ENCODE measurements at regions not wholly inside any gene's neighbourhood (a gene's known extent, or its start where the extent isn't known, plus 50 kb on each side); places are given as distances from the start of the nearest gene placed in this dataset.

DNA sequence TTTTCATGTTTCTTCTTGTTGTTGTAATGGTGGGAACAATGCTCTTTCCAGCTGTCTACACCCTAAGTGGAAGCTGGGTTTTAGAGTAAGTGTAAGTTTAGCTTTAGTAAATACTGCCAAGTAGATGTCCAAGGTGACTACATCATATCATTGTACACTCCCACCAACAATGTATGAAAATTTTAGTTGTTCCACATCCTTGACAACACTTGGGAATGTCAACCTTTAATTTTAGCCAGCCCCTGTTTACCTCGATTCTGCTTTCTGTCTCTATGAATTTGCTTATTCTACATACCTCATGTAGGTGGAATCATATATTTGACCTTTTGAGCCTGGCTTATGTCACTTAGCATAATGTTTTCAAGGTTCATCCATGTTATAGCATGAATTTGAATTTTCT is 93.0 kb downstream of the MTPAP start:
- no peak for DNase-seq (ENCODE audit: low spot score)

GRCh38 chr10:30254926-30255325 is 94.2 kb downstream of the MTPAP start:
- DNase-seq (ENCODE audit: low spot score), result no peak

- no peak for DNase-seq (ENCODE audit: low spot score)
These were observed 100.3 kb downstream of the MTPAP start for GRCh38 chr10:30248728-30249127.

DNA sequence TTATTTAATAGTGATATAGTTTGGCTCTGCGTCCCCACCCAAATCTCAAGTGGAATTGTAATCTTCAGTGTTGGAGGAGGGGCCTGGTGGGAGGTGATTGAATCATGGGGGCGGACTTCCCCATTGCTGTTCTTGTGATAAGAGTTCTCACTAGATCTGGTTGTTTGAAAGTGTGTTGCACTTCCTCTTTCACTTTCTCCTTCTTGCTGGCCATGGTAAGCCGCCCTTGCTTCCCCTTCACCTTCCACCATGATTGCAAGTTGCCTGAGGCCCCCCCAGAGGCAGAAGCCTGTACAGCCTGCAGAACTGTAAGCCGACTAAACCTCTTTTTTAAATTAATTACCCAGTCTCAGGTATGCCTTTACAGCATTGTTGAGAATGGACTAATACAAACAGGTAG is 101.4 kb downstream of the MTPAP start:
- DNase-seq (ENCODE audit: low spot score), result no peak

- no peak for DNase-seq (ENCODE audit: low spot score)
These were observed 107.5 kb downstream of the MTPAP start for GRCh38 chr10:30241422-30242110.

- no peak for DNase-seq (ENCODE audit: low spot score)
These were observed 110.2 kb downstream of the MTPAP start for GRCh38 chr10:30238836-30239235.

DNA sequence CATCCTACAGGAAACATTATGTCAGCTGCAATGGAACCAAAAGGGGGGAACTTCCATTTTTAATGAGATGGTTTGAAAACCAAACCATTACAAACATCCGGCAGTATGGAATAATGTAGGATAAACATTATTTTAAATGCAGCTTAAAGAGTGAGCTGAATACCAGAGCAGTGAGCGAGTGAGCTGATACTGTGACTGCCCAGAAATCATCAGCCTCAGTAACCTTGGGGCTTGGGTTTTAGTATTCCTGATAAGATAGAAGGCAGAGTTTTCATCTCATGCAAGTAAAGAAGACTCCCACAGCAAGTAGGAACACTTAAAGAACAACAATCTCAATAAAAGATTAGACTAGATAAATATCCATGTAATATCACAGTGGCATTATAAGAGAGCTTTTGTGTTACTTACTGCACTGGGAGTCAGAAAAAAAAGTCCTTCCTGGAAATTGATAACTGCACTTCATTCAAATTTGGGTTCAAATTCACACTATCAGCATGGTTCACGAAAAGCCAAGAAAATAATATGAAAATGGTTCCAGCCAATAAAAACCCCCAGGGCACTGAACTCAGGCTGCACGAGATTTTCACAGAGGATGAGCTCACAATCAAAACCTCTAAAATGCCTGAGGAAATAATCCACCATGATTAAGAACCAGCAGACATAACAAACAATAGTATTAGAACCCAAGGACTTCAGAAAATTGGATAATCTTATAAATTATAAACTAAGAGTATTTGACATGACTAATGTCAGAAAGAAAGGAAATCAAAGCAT is 115.7 kb downstream of the MTPAP start:
- no peak for DNase-seq (ENCODE audit: low spot score)

DNA sequence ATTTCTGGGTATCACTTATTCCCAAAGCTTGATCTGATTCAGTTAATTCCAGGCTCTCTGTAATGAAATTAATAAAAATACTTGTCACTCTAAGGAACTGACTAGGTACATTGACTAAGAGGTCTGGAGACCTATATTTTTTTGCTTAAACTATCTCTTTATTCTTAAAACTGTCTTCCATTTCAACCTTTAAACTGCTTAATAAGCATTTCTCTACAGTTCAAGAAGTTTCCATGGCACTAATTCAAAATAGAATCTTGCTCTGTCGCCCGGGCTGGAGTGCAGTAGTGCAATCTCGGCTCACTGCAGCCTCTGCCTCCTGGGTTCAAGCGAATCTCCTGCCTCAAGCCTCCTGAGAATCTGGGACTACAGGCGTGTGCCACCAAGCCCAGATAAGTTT is 117.4 kb downstream of the MTPAP start:
- DNase-seq (ENCODE audit: low spot score), result no peak

- DNase-seq (ENCODE audit: low spot score), result no peak
These were observed 117.9 kb downstream of the MTPAP start for GRCh38 chr10:30231071-30231652.

- no peak for DNase-seq (ENCODE audit: low spot score)
These were observed 119.5 kb downstream of the MTPAP start for GRCh38 chr10:30229536-30229935.

DNA sequence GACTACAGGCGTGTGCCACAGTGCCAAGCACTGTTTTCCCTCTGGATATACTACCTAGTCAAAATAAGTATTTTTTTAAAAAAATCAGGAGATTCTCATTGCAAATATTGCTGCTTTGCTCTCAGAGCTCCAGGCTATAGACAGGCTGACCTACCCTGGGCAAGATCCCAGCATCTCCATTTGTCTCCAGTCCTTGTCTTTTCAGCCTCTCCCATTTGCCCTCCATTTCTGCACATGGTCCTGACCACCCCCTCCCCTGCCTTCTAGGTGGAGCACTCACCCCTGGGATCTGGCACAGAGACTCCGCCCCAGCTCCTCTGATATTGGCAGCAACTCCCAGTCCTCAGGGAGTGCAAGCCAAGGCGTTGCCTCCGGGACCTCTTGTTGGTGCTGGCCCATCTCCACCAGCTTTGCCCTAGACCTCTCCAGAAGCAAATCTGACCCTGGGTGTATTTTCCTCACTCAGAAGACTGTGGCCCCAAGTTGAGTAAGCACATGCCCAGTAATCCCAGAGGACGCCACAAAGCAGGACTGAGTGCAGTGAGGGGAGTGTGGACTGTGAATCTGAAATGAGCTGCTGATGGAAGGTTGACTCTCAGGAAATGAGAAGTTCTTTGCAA is 120.6 kb downstream of the MTPAP start:
- DNase-seq (ENCODE audit: low spot score), result no peak

GRCh38 chr10:30227481-30227880 is 121.6 kb downstream of the MTPAP start:
- DNase-seq (ENCODE audit: low spot score), result no peak

DNA sequence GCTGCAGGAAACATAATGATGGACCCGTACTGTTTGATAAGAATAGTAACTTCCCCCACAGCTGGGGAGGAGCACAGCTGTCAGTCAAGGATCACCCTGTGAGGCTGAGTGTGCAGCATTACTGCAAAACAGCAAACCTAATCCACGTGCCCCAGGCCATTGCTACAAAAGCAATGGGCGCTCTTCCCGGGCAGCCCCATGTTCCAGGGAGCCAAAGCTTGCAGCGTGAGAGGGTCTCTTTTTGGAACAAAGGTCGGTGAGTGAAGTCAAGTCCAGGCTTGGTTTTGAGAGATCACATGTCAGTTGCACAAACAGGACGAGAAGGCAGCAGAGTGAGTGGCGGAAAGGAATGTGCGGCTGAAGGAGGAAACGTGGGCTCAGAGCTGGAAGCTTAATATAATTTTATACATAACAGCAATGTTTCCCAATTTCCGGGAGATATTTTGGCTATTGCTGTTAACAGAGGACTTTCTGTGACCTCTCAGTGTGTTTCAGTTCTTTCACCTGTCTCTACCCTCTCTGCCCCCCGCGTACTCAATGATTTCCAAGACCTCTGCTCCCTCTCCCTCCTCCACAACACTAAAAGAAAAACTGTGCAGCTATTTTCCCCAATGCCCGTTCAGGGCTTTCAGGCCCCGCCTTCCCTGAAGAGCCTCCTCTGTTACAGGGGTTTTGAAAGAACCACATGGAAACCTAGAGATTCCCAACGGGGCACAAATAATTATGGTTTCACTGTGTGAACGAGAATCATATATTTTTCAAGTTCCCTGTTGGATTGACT is 128.9 kb downstream of the MTPAP start:
- DNase-seq (ENCODE audit: low spot score), result no peak

DNA sequence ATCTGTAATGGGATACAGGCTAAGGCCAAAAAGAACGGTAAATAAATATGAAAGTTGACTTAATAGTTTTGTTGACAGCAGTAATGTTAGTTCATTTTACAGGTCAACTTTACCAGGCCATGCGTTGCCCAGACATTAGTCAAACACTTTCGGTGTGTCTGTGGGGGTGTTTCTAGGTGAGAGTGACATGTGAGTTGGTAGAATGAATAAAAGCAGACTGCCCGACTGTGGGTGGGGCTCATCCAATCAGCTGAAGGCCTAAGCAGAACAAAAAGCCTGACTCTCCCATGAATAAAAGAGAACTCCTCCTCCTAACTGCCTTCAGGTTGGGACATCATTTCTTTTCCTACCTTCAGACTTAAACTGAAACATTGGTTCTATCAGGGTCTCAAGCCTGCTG is 132.3 kb downstream of the MTPAP start:
- DNase-seq (ENCODE audit: low spot score), result no peak

GRCh38 chr10:30215623-30216022 is 133.5 kb downstream of the MTPAP start:
- DNase-seq (ENCODE audit: low spot score), result no peak

DNA sequence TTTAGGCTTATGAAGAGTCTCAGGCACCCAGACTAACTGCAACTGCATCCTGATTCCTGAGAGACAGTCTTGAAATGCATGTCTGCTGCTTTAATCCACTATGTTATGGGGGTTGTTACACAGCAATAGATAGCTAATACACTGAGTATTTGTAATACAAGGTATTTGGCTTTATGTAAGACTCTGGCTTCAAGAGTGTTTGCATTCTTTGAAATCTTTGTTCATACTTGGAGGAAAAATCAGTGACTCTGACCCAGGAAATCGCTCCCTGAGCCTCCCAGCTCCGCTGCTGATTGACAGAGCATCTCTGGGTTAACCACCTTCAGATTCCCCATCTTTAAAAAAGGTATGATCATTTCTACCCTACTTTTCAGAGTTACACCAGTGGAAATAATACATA is 133.9 kb downstream of the MTPAP start:
- DNase-seq (ENCODE audit: low spot score), result no peak

DNA sequence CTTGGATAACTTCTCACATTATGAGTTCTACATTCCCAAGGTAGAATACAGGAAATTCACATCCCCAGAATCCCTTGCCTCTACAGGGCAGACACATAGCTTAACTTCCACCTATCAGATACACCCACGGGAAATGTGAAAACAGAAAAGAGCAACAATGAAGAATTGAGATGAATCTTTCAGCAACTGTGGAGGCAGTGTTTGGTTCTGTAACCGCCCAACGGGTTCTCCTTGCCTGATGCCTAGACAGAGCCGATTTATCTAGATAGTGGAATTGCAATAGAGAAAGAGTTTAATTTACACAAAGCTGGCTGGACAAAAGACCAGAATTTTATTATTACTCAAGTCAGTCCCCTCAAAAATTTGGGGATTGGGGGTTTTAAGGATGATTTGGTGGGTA is 138.8 kb downstream of the MTPAP start:
- no peak for DNase-seq (ENCODE audit: low spot score)

DNA sequence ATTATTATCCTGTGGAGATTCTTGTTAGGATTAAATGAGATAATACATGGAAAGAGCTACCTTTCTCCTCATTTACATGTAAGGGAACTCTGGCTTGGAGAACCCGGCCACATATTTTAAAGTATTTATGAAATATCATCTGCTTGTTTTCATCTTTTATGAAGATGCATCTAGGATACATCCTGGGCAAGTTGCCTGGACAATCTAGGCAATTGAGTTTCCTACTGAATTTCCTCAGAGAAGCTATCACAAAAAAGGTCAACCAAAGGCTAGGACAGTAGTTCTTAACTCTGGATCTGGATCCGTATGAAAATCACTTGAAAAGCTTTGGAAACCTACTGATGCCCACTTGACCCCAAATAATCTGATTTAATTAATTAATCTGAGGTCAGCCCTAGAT is 140.7 kb downstream of the MTPAP start:
- DNase-seq (ENCODE audit: low spot score), result no peak

- no peak for DNase-seq (ENCODE audit: low spot score)
These were observed 141.5 kb downstream of the MTPAP start for GRCh38 chr10:30207485-30208052.

DNA sequence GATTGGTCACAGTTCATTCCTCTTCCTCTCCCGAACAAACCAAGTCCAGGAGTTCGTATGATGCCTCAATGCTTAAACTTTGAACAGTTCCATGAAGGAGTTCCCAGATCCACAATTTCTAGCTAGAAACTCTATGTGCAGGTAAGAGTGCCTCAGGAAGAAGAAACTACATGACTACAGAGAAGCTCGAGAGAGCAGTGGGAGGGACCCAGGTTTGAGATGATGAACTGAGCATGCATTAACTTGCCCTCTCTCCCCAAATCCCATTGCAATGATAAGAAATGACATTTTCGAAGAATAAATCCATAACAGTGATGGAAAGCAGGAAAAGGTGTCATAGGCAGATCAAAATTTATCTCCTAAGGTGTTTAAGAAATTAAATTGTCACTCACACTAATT is 140.6 kb upstream of the JCAD start:
- no peak for DNase-seq (ENCODE audit: low spot score)

DNA sequence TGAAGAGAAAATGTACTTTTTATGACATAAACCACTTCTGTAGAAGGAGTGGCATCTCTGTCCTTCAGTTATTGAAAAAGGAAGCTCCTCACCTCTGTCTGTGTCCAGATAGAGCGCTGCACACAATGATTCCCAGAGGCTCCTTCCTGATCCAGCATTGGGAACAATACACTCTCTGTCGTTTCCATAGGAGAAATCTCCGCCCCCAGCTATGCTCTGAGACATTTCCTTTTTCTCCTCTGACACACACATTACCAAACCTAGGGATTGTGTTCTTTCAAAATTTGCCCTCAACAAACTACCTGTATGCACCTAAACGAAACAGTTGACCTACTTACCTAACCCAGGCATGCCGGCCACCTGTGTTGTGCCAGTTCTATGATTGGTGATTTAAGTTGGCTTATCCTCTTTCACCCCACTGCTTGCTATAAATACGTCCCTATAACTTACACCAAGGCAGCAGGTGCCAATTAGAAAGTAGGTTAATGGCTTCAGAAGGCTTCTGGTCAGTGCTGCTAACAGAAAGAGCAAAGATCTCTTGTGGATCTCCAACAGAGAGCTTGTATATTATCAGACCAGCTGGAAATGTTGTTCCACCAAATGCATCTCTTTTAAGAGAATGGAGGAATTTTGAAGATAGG is 140.1 kb upstream of the JCAD start:
- no peak for DNase-seq (ENCODE audit: low spot score)

Measured in ecto neural progenitor cell (in vitro differentiated cells).